IMR-90 (cell line): ENCODE measurements at regions not wholly inside any gene's neighbourhood (a gene's known extent, or its start where the extent isn't known, plus 50 kb on each side); places are given as distances from the start of the nearest gene placed in this dataset.

ENCODE experiments used
- ATAC-seq: fragments of 200-7000 bp; cut with Tn5 transposase; 2 replicates; pipeline ENCODE4 v1.9.1; 2020; ENCODE audit warnings: low read depth, mild to moderate bottlenecking, moderate library complexity
- BruUV-seq: library from RNA; stranded (reverse); fragments of 400-500 nt; replicated peaks from 2 replicates; lab custom pipeline; 2021; lab: Mats Ljungman, UMichigan
- CTCF ChIA-PET: fragments of 300-600 bp; formaldehyde crosslinking; extraction: SDS; loops from one replicate; lab custom pipeline; 2021; ENCODE audit warnings: antibody characterized with exemption; lab: Yijun Ruan, JAX
- POLR2A ChIA-PET: fragments of 300-600 bp; sonication (Branson Sonifier 250); formaldehyde crosslinking; loops from one replicate; lab custom pipeline; 2022; ENCODE audit warnings: antibody characterized with exemption; ENCODE audit not compliant: unreplicated experiment; lab: Charles Lee
- DNase-seq: peaks from one replicate; pipeline ENCODE4 v3.0.0; 2013
- H2AFZ ChIP-seq: replicated peaks from 2 replicates; pipeline ENCODE3; 2013; ENCODE audit warnings: low read length, mild to moderate bottlenecking; ENCODE audit not compliant: poor library complexity
- H2AK5ac ChIP-seq: 2 replicates; pipeline ENCODE4 v1.6.1; 2013; ENCODE audit warnings: low read depth, low read length, inconsistent platforms
- H2AK9ac ChIP-seq: replicated peaks from 2 replicates; pipeline ENCODE3; 2013; ENCODE audit warnings: mild to moderate bottlenecking, low read depth, low read length, moderate library complexity; ENCODE audit not compliant: poor library complexity
- H2BK120ac ChIP-seq: 2 replicates; pipeline ENCODE4 v1.6.1; 2013; ENCODE audit warnings: low read depth, low read length, inconsistent platforms
- H2BK15ac ChIP-seq: 3 replicates; pipeline ENCODE4 v1.6.1; 2013; ENCODE audit warnings: low read depth, low read length, inconsistent platforms
- H2BK20ac ChIP-seq: 2 replicates; pipeline ENCODE4 v1.6.1; 2013; ENCODE audit warnings: low read depth, mild to moderate bottlenecking, inconsistent platforms, low read length, moderate library complexity
- H2BK5ac ChIP-seq: 2 replicates; pipeline ENCODE4 v1.6.1; 2013; ENCODE audit warnings: mild to moderate bottlenecking, low read depth, low read length, inconsistent platforms; ENCODE audit not compliant: poor library complexity, severe bottlenecking
- H3K14ac ChIP-seq: replicated peaks from 2 replicates; pipeline ENCODE4 v1.6.1; 2013; ENCODE audit warnings: low read depth, low read length, inconsistent platforms
- H3K18ac ChIP-seq: 2 replicates; pipeline ENCODE4 v1.6.1; 2013; ENCODE audit warnings: low read depth, low read length, control low read depth
- H3K23ac ChIP-seq: 2 replicates; pipeline ENCODE4 v1.6.1; 2013; ENCODE audit warnings: low read depth, low read length, inconsistent platforms
- H3K27ac ChIP-seq: 2 replicates; pipeline ENCODE4 v1.5.1; 2013; ENCODE audit warnings: mild to moderate bottlenecking, control low read depth, low read length; ENCODE audit not compliant: insufficient read depth
- H3K27me3 ChIP-seq: 2 replicates; pipeline ENCODE4 v1.6.1; 2013; ENCODE audit warnings: low read length; ENCODE audit not compliant: control insufficient read depth, insufficient read depth
- H3K36me3 ChIP-seq: 2 replicates; pipeline ENCODE4 v1.6.1; 2013; ENCODE audit warnings: low read length, mixed read lengths; ENCODE audit not compliant: control insufficient read depth, insufficient read depth
- H3K4ac ChIP-seq: 2 replicates; pipeline ENCODE4 v1.6.1; 2013; ENCODE audit warnings: low read depth, low read length, inconsistent platforms
- H3K4me1 ChIP-seq: 2 replicates; pipeline ENCODE4 v1.6.1; 2013; ENCODE audit warnings: low read length, mixed read lengths; ENCODE audit not compliant: control insufficient read depth, insufficient read depth
- H3K4me2 ChIP-seq: 2 replicates; pipeline ENCODE4 v1.6.1; 2013; ENCODE audit warnings: low read depth, mild to moderate bottlenecking, control low read depth, low read length, moderate library complexity
- H3K4me3 ChIP-seq: 2 replicates; pipeline ENCODE4 v1.5.1; 2013; ENCODE audit warnings: low read depth, mild to moderate bottlenecking, control low read depth, low read length, moderate library complexity; ENCODE audit not compliant: insufficient read depth
- H3K56ac ChIP-seq: 2 replicates; pipeline ENCODE4 v1.6.1; 2013; ENCODE audit warnings: low read length, inconsistent platforms; ENCODE audit not compliant: insufficient read depth; ENCODE audit errors: extremely low read depth
- H3K79me1 ChIP-seq, 2 experiments: 2 replicates each; pipeline ENCODE4 v1.6.1; 2013; ENCODE audit warnings: low read length in 2 of 2, inconsistent platforms in 1 of 2, low read depth in 1 of 2
- H3K9ac ChIP-seq: 2 replicates; pipeline ENCODE4 v1.6.1; 2013; ENCODE audit warnings: low read depth, low read length, control low read depth
- H3K9me1 ChIP-seq: 2 replicates; pipeline ENCODE4 v1.6.1; 2013; ENCODE audit warnings: low read length, inconsistent platforms; ENCODE audit not compliant: insufficient read depth
- H3K9me3 ChIP-seq: 2 replicates; pipeline ENCODE4 v1.6.1; 2013; ENCODE audit warnings: low read length; ENCODE audit not compliant: control insufficient read depth, insufficient read depth
- H4K20me1 ChIP-seq: 2 replicates; pipeline ENCODE4 v1.6.1; 2013; ENCODE audit warnings: low read length, inconsistent platforms; ENCODE audit not compliant: insufficient read depth
- H4K5ac ChIP-seq: 2 replicates; pipeline ENCODE4 v1.6.1; 2013; ENCODE audit warnings: mild to moderate bottlenecking, low read depth, low read length, control low read depth
- H4K8ac ChIP-seq, 2 experiments: 2 replicates each; pipeline ENCODE4 v1.6.1; 2013; ENCODE audit warnings: low read depth in 2 of 2, low read length in 2 of 2, control low read depth in 1 of 2, inconsistent platforms in 1 of 2
- H4K91ac ChIP-seq: 2 replicates; pipeline ENCODE4 v1.6.1; 2013; ENCODE audit warnings: low read depth, low read length, inconsistent platforms; ENCODE audit not compliant: insufficient read depth
- BHLHE40 ChIP-seq: fragments of 150-350 bp; IDR thresholded peaks from 2 replicates; pipeline ENCODE4 v1.6.1; 2016; ENCODE audit warnings: mild to moderate bottlenecking, low read depth, low read length
- CEBPB ChIP-seq: IDR thresholded peaks from 2 replicates; pipeline ENCODE4 v1.6.1; 2012; ENCODE audit warnings: low read depth, low read length, improper control_type of control experiment
- CHD1 ChIP-seq: IDR thresholded peaks from 2 replicates; pipeline ENCODE4 v1.6.1; 2012; ENCODE audit warnings: low read depth, low read length, improper control_type of control experiment
- FOS ChIP-seq: fragments of 150-350 bp; IDR thresholded peaks from 2 replicates; pipeline ENCODE4 v1.6.1; 2016; ENCODE audit warnings: low read depth, low read length
- MAFK ChIP-seq: IDR thresholded peaks from 2 replicates; pipeline ENCODE4 v1.6.1; 2012; ENCODE audit warnings: low read depth, low read length, improper control_type of control experiment
- MAZ ChIP-seq: IDR thresholded peaks from 2 replicates; pipeline ENCODE4 v1.6.1; 2012; ENCODE audit warnings: low read depth, mild to moderate bottlenecking, low read length, improper control_type of control experiment, moderate library complexity, borderline replicate concordance
- MXI1 ChIP-seq: IDR thresholded peaks from 2 replicates; pipeline ENCODE4 v1.6.1; 2012; ENCODE audit warnings: low read depth, mild to moderate bottlenecking, low read length, moderate library complexity, borderline replicate concordance
- NFE2L2 ChIP-seq: fragments of 150-350 bp; IDR thresholded peaks from 2 replicates; pipeline ENCODE4 v1.6.1; 2016; ENCODE audit warnings: low read depth, mild to moderate bottlenecking, low read length
- POLR2A ChIP-seq: IDR thresholded peaks from 2 replicates; pipeline ENCODE4 v1.6.1; 2012; ENCODE audit warnings: mild to moderate bottlenecking, low read depth, low read length
- RAD21 ChIP-seq: IDR thresholded peaks from 2 replicates; pipeline ENCODE4 v1.6.1; 2012; ENCODE audit warnings: low read length, improper control_type of control experiment
- RCOR1 ChIP-seq: IDR thresholded peaks from 2 replicates; pipeline ENCODE4 v1.6.1; 2012; ENCODE audit warnings: mild to moderate bottlenecking, low read length, improper control_type of control experiment; ENCODE audit not compliant: insufficient replicate concordance
- RFX5 ChIP-seq: IDR thresholded peaks from 2 replicates; pipeline ENCODE4 v1.8.0; 2012; ENCODE audit warnings: low read depth, mild to moderate bottlenecking, low read length, moderate library complexity
- WGBS, 2 experiments: methylation state at CpG; one replicate each; pipeline versions ENCODE4 v1.1.5 to v1.1.7; 2013; ENCODE audit warnings: missing lambda C conversion rate in 2 of 2; ENCODE audit not compliant: insufficient read length in 1 of 2; ENCODE audit errors: extremely low coverage in 2 of 2; 5-methylcytosine and 5-hydroxymethylcytosine counted together
- dilution Hi-C: fragments of 300-500 bp; cut with HindIII; formaldehyde crosslinking; loops from one replicate; pipeline ENCODE4 v1.14.3; 2018; ENCODE audit warnings: low sequenced_read_pairs; ENCODE audit not compliant: unreplicated experiment
- in situ Hi-C: fragments of 300-500 bp; cut with MboI; formaldehyde crosslinking; loops from 3 replicates; pipeline ENCODE4 v1.14.3; 2019; ENCODE audit warnings: low sequenced_read_pairs, inconsistent platforms, mixed read lengths
- intact Hi-C: fragments of 100-400 bp; cut with micrococcal nuclease; formaldehyde crosslinking; loops from 2 replicates; pipeline ENCODE4 v1.10.0; 2022
- TF ChIP-seq, protein P1 (sequence below): fragments of 150-350 bp; IDR thresholded peaks from 2 replicates; pipeline ENCODE4 v1.6.1; 2016; ENCODE audit warnings: low read depth, mild to moderate bottlenecking, low read length, moderate library complexity, borderline replicate concordance
- TF ChIP-seq, protein P2 (sequence below): fragments of 150-350 bp; IDR thresholded peaks from 2 replicates; pipeline ENCODE4 v1.6.1; 2017; ENCODE audit warnings: mild to moderate bottlenecking, antibody characterized with exemption, low read length, low read depth
- TF ChIP-seq, protein P3 (sequence below): conservative IDR thresholded peaks from 2 replicates; pipeline ENCODE4 v1.5.1; 2012; ENCODE audit warnings: mild to moderate bottlenecking, low read depth, low read length, improper control_type of control experiment

DNA sequence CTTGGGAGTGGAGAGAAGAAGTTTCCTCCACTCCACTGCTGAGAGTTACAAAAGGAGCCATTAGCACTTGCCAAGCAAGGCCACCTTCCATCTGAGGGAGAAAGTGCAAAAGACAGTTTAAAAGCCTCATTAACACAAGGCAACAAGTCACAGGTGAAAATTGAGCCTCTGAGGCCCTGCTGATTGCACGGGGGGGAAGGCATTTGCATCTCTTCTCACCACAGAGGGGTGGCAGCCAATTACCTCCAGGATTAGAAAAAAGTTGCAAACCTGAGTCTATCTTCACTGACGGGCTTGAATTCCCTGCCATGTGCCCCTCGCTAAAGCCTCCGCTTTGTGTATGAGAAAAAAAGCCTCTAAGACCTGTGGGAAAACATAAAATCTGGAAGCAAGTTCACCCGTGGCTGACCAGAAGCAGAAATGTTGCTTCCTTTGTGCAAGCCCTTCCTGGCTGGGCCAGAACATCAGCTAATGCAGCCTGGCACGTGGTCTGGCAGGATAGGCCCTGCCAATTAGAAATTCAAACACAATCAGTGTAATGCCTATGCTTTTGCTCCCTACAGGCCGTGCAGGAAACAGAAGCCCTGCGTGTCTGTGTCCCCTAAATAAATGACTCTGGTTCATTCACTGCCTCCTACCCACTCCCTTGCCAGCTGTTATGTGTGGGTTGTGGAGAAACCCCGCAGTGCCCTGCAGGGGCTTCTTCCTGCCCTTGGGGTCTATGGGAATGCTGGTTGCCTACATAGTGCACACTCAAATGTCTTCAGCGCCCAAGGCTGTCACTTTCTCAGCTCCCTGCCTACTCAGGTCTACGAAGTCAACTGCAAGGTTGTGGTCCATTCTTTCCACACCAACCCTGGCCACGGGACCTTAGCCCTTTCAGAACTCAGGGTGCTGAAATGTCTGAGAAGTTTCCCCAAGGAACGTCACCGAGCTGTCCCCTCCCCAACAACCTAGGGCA lies 150.2 kb downstream of the UQCRFS1 start:
- Histone ChIP-seq H3K18ac (no peak overlapping the region), H3K9me3 (no peaks in the 10 kb centered on the region; the same call in 1 of the 2 replicates), H2AK9ac (no peak overlapping the region), H4K20me1 (no peaks in the 10 kb centered on the region), H3K9me1 (no peaks in the 10 kb centered on the region), H3K23ac (no peak overlapping the region), H3K9ac (no peak overlapping the region), H4K5ac (no peak overlapping the region), H3K4me3 (no peak overlapping the region), H3K56ac (no peak overlapping the region), H2BK20ac (no peak overlapping the region), H3K4ac (no peak overlapping the region), H3K14ac (no peak overlapping the region), H3K36me3 (no peaks in the 10 kb centered on the region), H4K8ac (no peak overlapping the region), H3K4me1 (no peaks in the 10 kb centered on the region), H3K79me1 (no peaks in the 10 kb centered on the region), H3K27ac (no peak overlapping the region), H2AK5ac (no peak overlapping the region), H2BK15ac (no peak overlapping the region), H3K27me3 (no peaks in the 10 kb centered on the region), H2AFZ (no peak overlapping the region), H3K4me2 (no peak overlapping the region), H4K91ac (no peak overlapping the region), H2BK5ac (no peak overlapping the region), H2BK120ac (no peak overlapping the region)
- 26% methylated on average over 3 of the region's 14 CpGs; no CpG with 5 or more reads in 1 of the 2 experiments for WGBS, 2 experiments
- dilution Hi-C loops (no loop called here), intact Hi-C loops (no loop called here), in situ Hi-C loops (no loop called here)
- ChIA-PET CTCF (no interaction called here), POLR2A (no interaction called here)
- ATAC-seq (no peak), DNase-seq (no peak)
- no TSS peak for BruUV-seq
- TF ChIP-seq, protein P1, sequence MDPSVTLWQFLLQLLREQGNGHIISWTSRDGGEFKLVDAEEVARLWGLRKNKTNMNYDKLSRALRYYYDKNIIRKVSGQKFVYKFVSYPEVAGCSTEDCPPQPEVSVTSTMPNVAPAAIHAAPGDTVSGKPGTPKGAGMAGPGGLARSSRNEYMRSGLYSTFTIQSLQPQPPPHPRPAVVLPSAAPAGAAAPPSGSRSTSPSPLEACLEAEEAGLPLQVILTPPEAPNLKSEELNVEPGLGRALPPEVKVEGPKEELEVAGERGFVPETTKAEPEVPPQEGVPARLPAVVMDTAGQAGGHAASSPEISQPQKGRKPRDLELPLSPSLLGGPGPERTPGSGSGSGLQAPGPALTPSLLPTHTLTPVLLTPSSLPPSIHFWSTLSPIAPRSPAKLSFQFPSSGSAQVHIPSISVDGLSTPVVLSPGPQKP = no peak
- no peak for TF ChIP-seq CHD1
- TF ChIP-seq MAZ = no peak
- no peak for TF ChIP-seq RAD21
- TF ChIP-seq FOS = no peak
- no peak for TF ChIP-seq MAFK
- no peak for TF ChIP-seq POLR2A
- no peak for TF ChIP-seq RFX5
- no peak for TF ChIP-seq NFE2L2
- no peak for TF ChIP-seq CEBPB
- no peak for TF ChIP-seq MXI1
- TF ChIP-seq, protein P2, sequence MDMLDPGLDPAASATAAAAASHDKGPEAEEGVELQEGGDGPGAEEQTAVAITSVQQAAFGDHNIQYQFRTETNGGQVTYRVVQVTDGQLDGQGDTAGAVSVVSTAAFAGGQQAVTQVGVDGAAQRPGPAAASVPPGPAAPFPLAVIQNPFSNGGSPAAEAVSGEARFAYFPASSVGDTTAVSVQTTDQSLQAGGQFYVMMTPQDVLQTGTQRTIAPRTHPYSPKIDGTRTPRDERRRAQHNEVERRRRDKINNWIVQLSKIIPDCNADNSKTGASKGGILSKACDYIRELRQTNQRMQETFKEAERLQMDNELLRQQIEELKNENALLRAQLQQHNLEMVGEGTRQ = no peak
- TF ChIP-seq BHLHE40 = no peak
- no peak for TF ChIP-seq RCOR1
- TF ChIP-seq, protein P3, sequence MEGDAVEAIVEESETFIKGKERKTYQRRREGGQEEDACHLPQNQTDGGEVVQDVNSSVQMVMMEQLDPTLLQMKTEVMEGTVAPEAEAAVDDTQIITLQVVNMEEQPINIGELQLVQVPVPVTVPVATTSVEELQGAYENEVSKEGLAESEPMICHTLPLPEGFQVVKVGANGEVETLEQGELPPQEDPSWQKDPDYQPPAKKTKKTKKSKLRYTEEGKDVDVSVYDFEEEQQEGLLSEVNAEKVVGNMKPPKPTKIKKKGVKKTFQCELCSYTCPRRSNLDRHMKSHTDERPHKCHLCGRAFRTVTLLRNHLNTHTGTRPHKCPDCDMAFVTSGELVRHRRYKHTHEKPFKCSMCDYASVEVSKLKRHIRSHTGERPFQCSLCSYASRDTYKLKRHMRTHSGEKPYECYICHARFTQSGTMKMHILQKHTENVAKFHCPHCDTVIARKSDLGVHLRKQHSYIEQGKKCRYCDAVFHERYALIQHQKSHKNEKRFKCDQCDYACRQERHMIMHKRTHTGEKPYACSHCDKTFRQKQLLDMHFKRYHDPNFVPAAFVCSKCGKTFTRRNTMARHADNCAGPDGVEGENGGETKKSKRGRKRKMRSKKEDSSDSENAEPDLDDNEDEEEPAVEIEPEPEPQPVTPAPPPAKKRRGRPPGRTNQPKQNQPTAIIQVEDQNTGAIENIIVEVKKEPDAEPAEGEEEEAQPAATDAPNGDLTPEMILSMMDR = no peak
